Loucy (cell line): ENCODE measurements at regions not wholly inside any gene's neighbourhood (a gene's known extent, or its start where the extent isn't known, plus 50 kb on each side); places are given as distances from the start of the nearest gene placed in this dataset.

ENCODE experiments used
- CTCF ChIP-seq: fragments of 200-600 bp; sonication (generic); conservative IDR thresholded peaks from 2 replicates; pipeline ENCODE4 v1.5.1; 2014; ENCODE audit warnings: mild to moderate bottlenecking, antibody characterized with exemption, low read length
- EZH2phosphoT487 ChIP-seq: fragments of 200-600 bp; IDR thresholded peaks from 2 replicates; pipeline ENCODE4 v1.6.1; 2018; ENCODE audit warnings: antibody characterized with exemption, mild to moderate bottlenecking, moderate library complexity, borderline replicate concordance

GRCh38 chr5:28544501-28544900, 1506.1 kb upstream of the CDH9 start:
- no peak for TF ChIP-seq CTCF
- TF ChIP-seq EZH2phosphoT487 = no peak
